OCI-LY1 (cell line): ENCODE measurements at regions not wholly inside any gene's neighbourhood (a gene's known extent, or its start where the extent isn't known, plus 50 kb on each side); places are given as distances from the start of the nearest gene placed in this dataset.

Experiments used
- H2AFZ ChIP-seq: fragments of 200-600 bp; sonication (generic), shearing (Covaris generic); 2 replicates; pipeline ENCODE4 v1.6.0; 2014; ENCODE audit warnings: antibody characterized with exemption, mild to moderate bottlenecking, low read length
- H3F3A ChIP-seq: fragments of 200-600 bp; sonication (generic), shearing (Covaris generic); 2 replicates; pipeline ENCODE4 v1.6.0; 2014; ENCODE audit warnings: mild to moderate bottlenecking, antibody characterized with exemption, low read length, moderate library complexity; ENCODE audit not compliant: insufficient read depth
- H3K27ac ChIP-seq: fragments of 200-600 bp; sonication (generic); 2 replicates; pipeline ENCODE4 v1.5.1; 2014; ENCODE audit warnings: low read length, mixed run types, mild to moderate bottlenecking, low read depth; ENCODE audit not compliant: poor library complexity, severe bottlenecking
- H3K27me3 ChIP-seq: fragments of 200-600 bp; sonication (generic); 2 replicates; pipeline ENCODE4 v1.6.0; 2014; ENCODE audit warnings: antibody characterized with exemption, mild to moderate bottlenecking, low read length, moderate library complexity; ENCODE audit not compliant: insufficient read depth
- H3K36me3 ChIP-seq: fragments of 200-600 bp; sonication (generic); 2 replicates; pipeline ENCODE4 v1.6.1; 2014; ENCODE audit warnings: mild to moderate bottlenecking, antibody characterized with exemption, low read length, moderate library complexity, mixed read lengths; ENCODE audit not compliant: insufficient read depth
- H3K4me1 ChIP-seq: fragments of 200-600 bp; sonication (generic); 2 replicates; pipeline ENCODE4 v1.5.1; 2014; ENCODE audit warnings: mild to moderate bottlenecking, low read length, moderate library complexity; ENCODE audit not compliant: insufficient read depth, severe bottlenecking
- H3K4me2 ChIP-seq: fragments of 200-600 bp; sonication (generic), shearing (Covaris generic); 2 replicates; pipeline ENCODE4 v1.6.1; 2014; ENCODE audit warnings: low read length
- H3K4me3 ChIP-seq: fragments of 200-600 bp; sonication (generic); 2 replicates; pipeline ENCODE4 v1.5.1; 2014; ENCODE audit warnings: low read length, low read depth, mild to moderate bottlenecking, mixed read lengths; ENCODE audit not compliant: poor library complexity, severe bottlenecking
- H3K79me2 ChIP-seq: fragments of 200-600 bp; shearing (Covaris generic); 2 replicates; pipeline ENCODE4 v1.6.1; 2016; ENCODE audit warnings: mixed run types, low read length, mixed read lengths; ENCODE audit not compliant: insufficient read depth
- H3K9ac ChIP-seq: fragments of 200-600 bp; sonication (generic), shearing (Covaris generic); 2 replicates; pipeline ENCODE4 v1.6.1; 2014; ENCODE audit warnings: mild to moderate bottlenecking, low read length, mixed read lengths
- H3K9me2 ChIP-seq: fragments of 200-600 bp; sonication (generic), shearing (Covaris generic); 2 replicates; pipeline ENCODE4 v1.6.1; 2014; ENCODE audit warnings: low read depth, mild to moderate bottlenecking, low read length, mixed read lengths
- H3K9me3 ChIP-seq: fragments of 200-600 bp; shearing (Covaris generic); 2 replicates; pipeline ENCODE4 v1.6.1; 2014; ENCODE audit warnings: low read length, mixed read lengths
- H4K20me1 ChIP-seq: fragments of 200-600 bp; sonication (generic), shearing (Covaris generic); 2 replicates; pipeline ENCODE4 v1.6.0; 2016; ENCODE audit warnings: mild to moderate bottlenecking, low read length; ENCODE audit not compliant: insufficient read depth
- EZH2 ChIP-seq: fragments of 200-600 bp; sonication (generic), shearing (Covaris generic); IDR thresholded peaks from 2 replicates; pipeline ENCODE4 v1.8.0; 2017; ENCODE audit warnings: borderline replicate concordance, mixed run types, mild to moderate bottlenecking, antibody characterized with exemption, low read length, moderate library complexity, mixed read lengths
- TF ChIP-seq, protein P1 (sequence below): fragments of 200-600 bp; sonication (generic), shearing (Covaris generic); IDR thresholded peaks from 2 replicates; pipeline ENCODE4 v1.5.1; 2017; ENCODE audit warnings: mild to moderate bottlenecking, antibody characterized with exemption, low read length, moderate library complexity, mixed read lengths

DNA sequence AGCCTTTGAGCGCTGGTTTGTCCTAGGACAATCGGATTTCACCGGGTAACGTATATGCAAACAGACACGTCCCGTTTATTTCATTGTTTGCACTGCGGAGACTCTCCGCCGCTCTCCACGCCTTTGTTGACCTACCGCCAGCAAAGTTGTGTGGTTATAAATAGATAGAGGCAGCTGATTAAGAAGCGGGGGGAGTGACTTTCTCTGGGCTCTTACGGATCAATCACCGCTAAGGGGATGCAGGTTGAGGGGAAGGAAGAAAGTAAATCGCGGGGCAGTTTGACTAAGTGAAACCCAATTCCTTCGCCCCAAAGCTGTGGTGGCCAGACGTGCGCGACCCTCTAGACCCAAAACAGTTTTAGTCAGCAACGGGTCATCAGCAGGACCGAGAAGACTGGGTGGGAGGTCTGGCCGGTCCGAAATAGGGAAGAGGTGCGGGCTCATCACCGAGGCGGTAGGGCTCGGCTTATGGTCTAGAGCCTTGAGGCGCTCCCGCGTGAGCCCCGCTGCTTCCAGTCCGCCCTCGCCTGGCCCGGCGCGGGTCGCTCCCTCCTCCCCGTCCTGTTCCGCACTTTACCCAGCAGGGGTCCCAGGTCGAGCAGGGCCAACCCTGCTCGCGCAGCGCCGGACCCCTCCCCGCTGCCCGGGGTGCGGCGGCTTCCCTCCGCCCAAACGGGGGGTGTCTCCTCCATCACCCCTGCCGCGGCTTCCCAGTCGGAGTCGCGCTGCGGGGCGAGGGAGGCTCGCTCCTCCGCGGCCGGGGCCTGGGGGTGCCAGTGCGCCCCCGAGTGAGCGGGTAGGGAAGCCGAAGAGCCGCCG is 120.8 kb upstream of the RRP15 start:
- Histone ChIP-seq H3K9me3 (no peaks in the 10 kb centered on the region), H3K36me3 (no peaks in the 10 kb centered on the region), H3K9me2 (no peaks in the 10 kb centered on the region), H3K4me2 (peak overlapping the region; percentile 61), H3K4me3 (peak overlapping the region; percentile 58), H3K27ac (peak overlapping the region; percentile 39), H3K9ac (peak overlapping the region; percentile 45; the same call in 1 of the 2 replicates), H4K20me1 (no peaks in the 10 kb centered on the region), H3K4me1 (peaks cover 10% of the 10 kb centered on the region), H3K27me3 (peaks cover 4% of the 10 kb centered on the region; the same call in 1 of the 2 replicates), H3K79me2 (no peaks in the 10 kb centered on the region), H2AFZ (no peak overlapping the region), H3F3A (no peaks in the 10 kb centered on the region)
- no peak for TF ChIP-seq EZH2
- TF ChIP-seq, protein P1, sequence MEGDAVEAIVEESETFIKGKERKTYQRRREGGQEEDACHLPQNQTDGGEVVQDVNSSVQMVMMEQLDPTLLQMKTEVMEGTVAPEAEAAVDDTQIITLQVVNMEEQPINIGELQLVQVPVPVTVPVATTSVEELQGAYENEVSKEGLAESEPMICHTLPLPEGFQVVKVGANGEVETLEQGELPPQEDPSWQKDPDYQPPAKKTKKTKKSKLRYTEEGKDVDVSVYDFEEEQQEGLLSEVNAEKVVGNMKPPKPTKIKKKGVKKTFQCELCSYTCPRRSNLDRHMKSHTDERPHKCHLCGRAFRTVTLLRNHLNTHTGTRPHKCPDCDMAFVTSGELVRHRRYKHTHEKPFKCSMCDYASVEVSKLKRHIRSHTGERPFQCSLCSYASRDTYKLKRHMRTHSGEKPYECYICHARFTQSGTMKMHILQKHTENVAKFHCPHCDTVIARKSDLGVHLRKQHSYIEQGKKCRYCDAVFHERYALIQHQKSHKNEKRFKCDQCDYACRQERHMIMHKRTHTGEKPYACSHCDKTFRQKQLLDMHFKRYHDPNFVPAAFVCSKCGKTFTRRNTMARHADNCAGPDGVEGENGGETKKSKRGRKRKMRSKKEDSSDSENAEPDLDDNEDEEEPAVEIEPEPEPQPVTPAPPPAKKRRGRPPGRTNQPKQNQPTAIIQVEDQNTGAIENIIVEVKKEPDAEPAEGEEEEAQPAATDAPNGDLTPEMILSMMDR: no peak

DNA sequence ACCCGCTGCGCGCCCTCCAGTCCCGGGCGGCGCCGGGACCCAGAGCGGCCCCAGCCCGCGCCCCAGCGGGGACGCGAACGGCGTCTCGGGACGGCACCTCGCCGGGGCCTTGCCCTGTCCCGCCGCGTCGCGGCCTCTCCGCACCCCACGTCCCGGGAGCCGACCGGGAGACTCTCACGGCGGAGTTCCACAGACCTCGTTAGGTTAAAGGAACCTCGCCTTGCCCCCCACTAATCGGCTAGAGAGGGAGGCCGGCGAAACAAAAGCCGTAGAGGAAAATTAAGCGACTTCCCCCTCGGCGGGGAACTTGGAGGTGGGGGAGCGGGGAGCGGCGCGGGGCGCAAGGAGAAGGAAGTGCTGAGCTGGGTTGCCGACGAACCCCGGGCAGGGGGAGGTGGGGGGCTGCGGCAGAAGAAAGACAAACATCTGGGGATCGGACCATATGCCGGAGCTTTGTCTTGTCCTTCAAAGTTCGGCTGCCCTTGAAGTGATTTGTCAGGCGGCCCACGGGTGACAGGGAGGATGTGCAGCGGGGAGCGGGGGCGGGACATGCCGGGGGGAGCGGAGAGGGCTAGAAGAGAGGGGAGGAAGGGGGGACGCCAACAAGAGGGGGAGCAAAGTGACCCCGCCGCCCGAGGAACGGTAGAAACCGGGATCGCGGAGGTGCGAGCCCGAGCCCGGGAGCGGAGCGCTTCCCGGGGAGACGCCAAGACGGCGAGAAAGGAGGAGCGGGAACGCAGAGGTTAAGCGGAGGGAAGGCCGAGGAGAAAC is 120.0 kb upstream of the RRP15 start:
- no peaks in the 10 kb centered on the region for H3K79me2 ChIP-seq

DNA sequence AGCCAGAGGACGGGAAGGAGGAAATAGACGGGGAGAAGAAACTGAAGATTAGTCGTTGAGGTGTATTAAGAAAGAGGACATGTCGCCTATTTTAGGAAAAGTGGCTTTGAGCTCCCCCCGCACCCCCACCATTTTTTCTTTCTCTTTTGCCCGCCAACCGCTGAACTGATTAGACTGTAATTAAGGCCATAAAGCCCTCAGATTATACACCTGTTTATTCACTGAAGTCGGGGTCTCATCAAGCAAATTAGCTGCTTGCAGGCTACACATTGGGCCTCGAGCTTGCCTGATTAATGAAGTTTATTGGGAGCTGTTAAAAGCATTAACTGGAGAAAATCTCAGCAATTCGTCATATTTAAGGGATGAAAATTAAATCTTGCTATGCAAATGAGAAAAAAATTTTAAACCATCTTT is 119.4 kb upstream of the RRP15 start:
- peaks cover 4% of the 10 kb centered on the region; the same call in 1 of the 2 replicates for H3K27me3 ChIP-seq
- peak overlapping the region; percentile 61 for H3K4me2 ChIP-seq
- peaks cover 10% of the 10 kb centered on the region for H3K4me1 ChIP-seq
- H3K27ac ChIP-seq: no peak overlapping the region
- H3K4me3 ChIP-seq: peak overlapping the region; percentile 58
- H3F3A ChIP-seq: no peaks in the 10 kb centered on the region
- H3K36me3 ChIP-seq: no peaks in the 10 kb centered on the region
- H3K9me2 ChIP-seq: no peaks in the 10 kb centered on the region
- TF ChIP-seq, protein P1: no peak
- TF ChIP-seq EZH2: no peak
- H3K9me3 ChIP-seq: no peaks in the 10 kb centered on the region
- H2AFZ ChIP-seq: no peak overlapping the region
- H4K20me1 ChIP-seq: no peaks in the 10 kb centered on the region
- H3K79me2 ChIP-seq: no peaks in the 10 kb centered on the region
- peak overlapping the region; percentile 45; the same call in 1 of the 2 replicates for H3K9ac ChIP-seq

More for the DNA sequence above, 120.0 kb upstream of the RRP15 start:
- no peaks in the 10 kb centered on the region for H4K20me1 ChIP-seq
- no peak overlapping the region for H2AFZ ChIP-seq
- no peaks in the 10 kb centered on the region for H3K9me3 ChIP-seq
- H3K4me3 ChIP-seq: peak overlapping the region; percentile 58
- TF ChIP-seq, protein P1: no peak
- no peak for TF ChIP-seq EZH2
- no peaks in the 10 kb centered on the region for H3K9me2 ChIP-seq
- H3K36me3 ChIP-seq: no peaks in the 10 kb centered on the region
- H3K27me3 ChIP-seq: peaks cover 4% of the 10 kb centered on the region; the same call in 1 of the 2 replicates
- peak overlapping the region; percentile 61 for H3K4me2 ChIP-seq
- H3K9ac ChIP-seq: peak overlapping the region; percentile 45; the same call in 1 of the 2 replicates
- no peak overlapping the region for H3K27ac ChIP-seq
- H3F3A ChIP-seq: no peaks in the 10 kb centered on the region
- peaks cover 10% of the 10 kb centered on the region for H3K4me1 ChIP-seq
